ENCODE measurements at regions not wholly inside any gene's neighbourhood (a gene's known extent, or its start where the extent isn't known, plus 50 kb on each side); places are given as distances from the start of the nearest gene placed in this dataset.

GRCh38 chr4:22047793-22048192, 99.2 kb upstream of the KCNIP4 start:
- CTCF ChIA-PET: no interaction called here

More at GRCh38 chr4:22047793-22048192, 99.2 kb upstream of the KCNIP4 start:
- POLR2A ChIA-PET: no interaction called here
- TF ChIP-seq ZNF391 (tag by site-specific recombination; IDR thresholded peaks at IDR 0.05; ENCODE audit: borderline replicate concordance, low read depth): no peak
- TF ChIP-seq ZNF792 (tag by site-specific recombination; IDR thresholded peaks at IDR 0.05): no peak
- TF ChIP-seq, protein P1, sequence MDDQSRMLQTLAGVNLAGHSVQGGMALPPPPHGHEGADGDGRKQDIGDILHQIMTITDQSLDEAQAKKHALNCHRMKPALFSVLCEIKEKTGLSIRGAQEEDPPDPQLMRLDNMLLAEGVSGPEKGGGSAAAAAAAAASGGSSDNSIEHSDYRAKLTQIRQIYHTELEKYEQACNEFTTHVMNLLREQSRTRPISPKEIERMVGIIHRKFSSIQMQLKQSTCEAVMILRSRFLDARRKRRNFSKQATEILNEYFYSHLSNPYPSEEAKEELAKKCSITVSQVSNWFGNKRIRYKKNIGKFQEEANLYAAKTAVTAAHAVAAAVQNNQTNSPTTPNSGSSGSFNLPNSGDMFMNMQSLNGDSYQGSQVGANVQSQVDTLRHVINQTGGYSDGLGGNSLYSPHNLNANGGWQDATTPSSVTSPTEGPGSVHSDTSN (CRISPR knock-in tag; IDR thresholded peaks at IDR 0.05): no peak
- TF ChIP-seq ZBTB26 (tag by site-specific recombination; optimal IDR thresholded peaks at IDR 0.05): no peak
- no peak for TF ChIP-seq ZBTB17 (tag by site-specific recombination; IDR thresholded peaks at IDR 0.05)
- no peak for TF ChIP-seq ZNF398 (tag by site-specific recombination; IDR thresholded peaks at IDR 0.05)
- no peak for TF ChIP-seq ZNF132 (tag by site-specific recombination; IDR thresholded peaks at IDR 0.05; ENCODE audit: borderline replicate concordance)
- TF ChIP-seq ZNF701 (tag by site-specific recombination; IDR thresholded peaks at IDR 0.05): no peak
- TF ChIP-seq ZNF16 (tag by site-specific recombination; IDR thresholded peaks at IDR 0.05; ENCODE audit: low read depth): no peak
- TF ChIP-seq ZSCAN5A (tag by site-specific recombination; IDR thresholded peaks at IDR 0.05): no peak
- TF ChIP-seq ZNF146 (tag by site-specific recombination; IDR thresholded peaks at IDR 0.05): no peak
- TF ChIP-seq, protein P2, sequence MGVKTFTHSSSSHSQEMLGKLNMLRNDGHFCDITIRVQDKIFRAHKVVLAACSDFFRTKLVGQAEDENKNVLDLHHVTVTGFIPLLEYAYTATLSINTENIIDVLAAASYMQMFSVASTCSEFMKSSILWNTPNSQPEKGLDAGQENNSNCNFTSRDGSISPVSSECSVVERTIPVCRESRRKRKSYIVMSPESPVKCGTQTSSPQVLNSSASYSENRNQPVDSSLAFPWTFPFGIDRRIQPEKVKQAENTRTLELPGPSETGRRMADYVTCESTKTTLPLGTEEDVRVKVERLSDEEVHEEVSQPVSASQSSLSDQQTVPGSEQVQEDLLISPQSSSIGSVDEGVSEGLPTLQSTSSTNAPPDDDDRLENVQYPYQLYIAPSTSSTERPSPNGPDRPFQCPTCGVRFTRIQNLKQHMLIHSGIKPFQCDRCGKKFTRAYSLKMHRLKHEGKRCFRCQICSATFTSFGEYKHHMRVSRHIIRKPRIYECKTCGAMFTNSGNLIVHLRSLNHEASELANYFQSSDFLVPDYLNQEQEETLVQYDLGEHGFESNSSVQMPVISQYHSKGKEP (tag by site-specific recombination; IDR thresholded peaks at IDR 0.05): no peak
- no peak for TF ChIP-seq ZNF777 (tag by site-specific recombination; IDR thresholded peaks at IDR 0.05; ENCODE audit: borderline replicate concordance)
- TF ChIP-seq ZBTB10 (tag by site-specific recombination; IDR thresholded peaks at IDR 0.05): no peak
- TF ChIP-seq ZNF544 (tag by site-specific recombination; IDR thresholded peaks at IDR 0.05): no peak
- TF ChIP-seq ZNF76 (tag by site-specific recombination; IDR thresholded peaks at IDR 0.05; ENCODE audit: borderline replicate concordance, low read depth): no peak
- H3K9me3 ChIP-seq (ENCODE audit: control insufficient read depth, insufficient read depth, low read depth, low read length): no peaks in the 10 kb centered on the region
- no peaks in the 10 kb centered on the region for H3K4me1 ChIP-seq (ENCODE audit: control insufficient read depth, insufficient read depth, low read length)
- no peak overlapping the region for H3K4me3 ChIP-seq (ENCODE audit: low read depth, low read length)
- H3K27ac ChIP-seq (ENCODE audit: extremely low read depth, low read depth, low read length): no peak overlapping the region
- H3K36me3 ChIP-seq (ENCODE audit: control insufficient read depth in 2 of 2, insufficient read depth in 1 of 2, low read length in 2 of 2): no peaks in the 10 kb centered on the region

All from HEK293 (cell line).